ENCODE measurements at regions not wholly inside any gene's neighbourhood (a gene's known extent, or its start where the extent isn't known, plus 50 kb on each side); places are given as distances from the start of the nearest gene placed in this dataset.

DNA sequence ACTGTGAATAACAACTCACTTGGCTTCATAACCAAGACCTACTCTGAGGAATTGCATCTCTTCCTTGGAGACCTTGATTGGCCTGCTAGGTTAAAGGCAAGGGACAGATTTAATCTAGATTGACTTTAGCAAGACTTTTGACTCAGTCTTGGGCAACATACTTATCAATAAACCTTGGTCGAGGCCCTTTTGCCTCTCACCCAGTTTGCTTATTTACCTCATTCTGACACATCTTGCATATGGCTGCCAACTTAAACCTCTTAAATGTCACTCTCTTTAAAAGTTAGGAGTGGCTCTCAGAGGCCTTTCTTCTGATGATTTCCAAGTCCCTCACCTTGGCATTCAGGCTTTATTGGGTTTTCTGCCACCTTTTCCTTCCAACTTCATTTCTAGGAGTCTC lies 124.5 kb downstream of the BAMBI start:
- Histone ChIP-seq H3K36me3 (ENCODE audit: insufficient read depth, low read length) (no peaks in the 10 kb centered on the region), H3K4me3 (no peak overlapping the region), H3K9ac (ENCODE audit: insufficient read length) (no peak overlapping the region), H3K27ac (no peak overlapping the region), H3K9me3 (ENCODE audit: low read depth, low read length) (no peaks in the 10 kb centered on the region)
- TF ChIP-seq FOXP2 (optimal IDR thresholded peaks at IDR 0.05; ENCODE audit: control extremely low read depth, extremely low read length, insufficient read depth) = no peak
- TF ChIP-seq EZH2 (IDR thresholded peaks at IDR 0.05) = no peak
- no peak for TF ChIP-seq POLR2AphosphoS5 (IDR thresholded peaks at IDR 0.05; ENCODE audit: borderline replicate concordance, low read depth, low read length)
- no peak for DNase-seq (ENCODE audit: low read depth, low spot score)

DNA sequence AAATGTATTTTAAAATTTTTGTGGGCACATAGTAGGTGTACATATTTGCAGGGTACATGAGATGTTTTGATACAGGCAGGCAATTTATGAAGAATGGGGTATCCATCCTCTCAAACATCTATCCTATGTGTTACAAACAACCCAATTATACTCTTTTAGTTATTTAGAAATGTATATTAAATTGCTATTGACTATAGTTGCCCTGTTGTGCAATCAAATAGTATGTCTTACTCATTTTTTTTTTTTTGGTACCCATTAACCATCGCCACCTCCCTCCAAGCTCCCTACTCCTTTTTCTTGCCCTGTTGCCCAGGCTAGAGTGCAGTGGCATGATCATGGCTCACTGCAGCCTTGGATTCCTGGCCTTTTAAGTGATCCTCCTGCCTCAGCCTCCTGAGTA lies 128.1 kb downstream of the BAMBI start:
- no peaks in the 10 kb centered on the region for H3K36me3 ChIP-seq (ENCODE audit: insufficient read depth, low read length)
- no peak overlapping the region for H3K9ac ChIP-seq (ENCODE audit: insufficient read length)
- no peak overlapping the region for H3K27ac ChIP-seq
- no peak for DNase-seq (ENCODE audit: low read depth, low spot score)
- no peak overlapping the region for H3K4me3 ChIP-seq
- TF ChIP-seq EZH2 (IDR thresholded peaks at IDR 0.05) (no peak), FOXP2 (optimal IDR thresholded peaks at IDR 0.05; ENCODE audit: control extremely low read depth, extremely low read length, insufficient read depth) (no peak), POLR2AphosphoS5 (IDR thresholded peaks at IDR 0.05; ENCODE audit: borderline replicate concordance, low read depth, low read length) (no peak)
- H3K9me3 ChIP-seq (ENCODE audit: low read depth, low read length) = no peaks in the 10 kb centered on the region

DNA sequence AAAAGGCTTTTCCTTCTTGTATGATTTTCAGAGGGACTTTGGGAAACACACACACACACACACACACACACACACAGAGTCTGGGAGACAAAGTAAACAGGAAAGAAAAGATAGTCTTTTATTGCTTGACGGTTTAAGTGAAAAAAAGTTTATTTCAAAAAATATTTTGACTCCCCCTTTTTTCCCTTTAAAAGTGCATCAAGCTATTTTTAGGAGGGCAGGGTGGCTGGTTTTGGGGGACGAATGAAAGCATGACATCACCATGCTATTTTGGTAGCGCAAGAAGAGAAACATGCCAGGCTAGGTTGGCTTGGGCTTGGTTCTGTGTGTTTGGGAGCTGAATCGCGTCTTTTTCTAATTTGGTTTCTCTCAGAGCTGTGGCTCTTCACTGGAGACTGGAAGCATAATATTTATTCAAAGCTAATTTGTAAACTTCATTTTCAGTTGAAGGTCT lies 129.2 kb downstream of the BAMBI start:
- Histone ChIP-seq H3K9ac (ENCODE audit: insufficient read length) (no peak overlapping the region), H3K27ac (no peak overlapping the region), H3K9me3 (ENCODE audit: low read depth, low read length) (no peaks in the 10 kb centered on the region), H3K4me3 (no peak overlapping the region), H3K36me3 (ENCODE audit: insufficient read depth, low read length) (no peaks in the 10 kb centered on the region)
- TF ChIP-seq FOXP2 (optimal IDR thresholded peaks at IDR 0.05; ENCODE audit: control extremely low read depth, extremely low read length, insufficient read depth) (no peak), EZH2 (IDR thresholded peaks at IDR 0.05) (no peak), POLR2AphosphoS5 (IDR thresholded peaks at IDR 0.05; ENCODE audit: borderline replicate concordance, low read depth, low read length) (no peak)
- DNase-seq (ENCODE audit: low read depth, low spot score) = no peak

DNA sequence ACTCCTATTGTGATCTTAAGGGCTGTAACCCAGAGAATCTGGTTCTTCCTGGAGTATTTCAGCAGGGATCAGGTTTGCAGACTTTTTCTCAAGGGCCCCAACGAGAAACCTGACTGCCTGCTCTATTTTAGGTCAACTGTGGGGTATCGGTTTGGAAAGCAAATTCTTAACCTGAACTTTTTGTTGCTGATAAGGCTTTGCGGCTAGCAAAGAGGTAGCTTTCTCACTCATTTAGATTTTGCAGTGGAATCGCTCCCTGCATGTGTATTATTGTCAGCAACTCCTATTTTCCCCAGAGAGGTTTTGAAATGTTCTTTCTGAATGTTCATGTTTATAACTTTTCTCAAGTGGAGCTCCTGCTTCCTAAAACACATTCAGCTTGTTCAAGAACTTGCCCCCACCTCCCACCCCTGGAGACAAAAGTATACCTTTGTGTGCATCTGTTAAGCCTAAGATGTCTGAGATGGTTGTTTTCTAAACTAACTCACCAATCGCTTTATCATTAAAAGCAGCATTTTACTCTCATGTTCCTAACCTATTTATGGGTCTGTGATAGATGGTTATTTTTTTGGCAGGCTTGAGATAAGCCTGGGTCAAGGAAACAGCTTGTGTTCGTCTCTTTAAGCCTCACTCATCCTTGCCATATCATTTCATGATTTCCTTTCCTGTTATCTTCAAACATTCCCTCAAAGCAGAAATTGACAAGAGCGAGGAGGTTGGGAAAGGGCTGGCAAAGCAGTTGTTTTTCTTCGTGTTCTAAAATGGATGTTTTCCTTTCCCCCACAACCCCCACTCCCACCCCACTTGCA lies 129.8 kb downstream of the BAMBI start:
- no peak for TF ChIP-seq EZH2 (IDR thresholded peaks at IDR 0.05)
- TF ChIP-seq FOXP2 (optimal IDR thresholded peaks at IDR 0.05; ENCODE audit: control extremely low read depth, extremely low read length, insufficient read depth) = no peak
- no peak for TF ChIP-seq POLR2AphosphoS5 (IDR thresholded peaks at IDR 0.05; ENCODE audit: borderline replicate concordance, low read depth, low read length)
- DNase-seq (ENCODE audit: low read depth, low spot score) = no peak
- Histone ChIP-seq H3K9ac (ENCODE audit: insufficient read length) (no peak overlapping the region), H3K4me3 (no peak overlapping the region), H3K36me3 (ENCODE audit: insufficient read depth, low read length) (no peaks in the 10 kb centered on the region), H3K9me3 (ENCODE audit: low read depth, low read length) (no peaks in the 10 kb centered on the region), H3K27ac (no peak overlapping the region)

DNA sequence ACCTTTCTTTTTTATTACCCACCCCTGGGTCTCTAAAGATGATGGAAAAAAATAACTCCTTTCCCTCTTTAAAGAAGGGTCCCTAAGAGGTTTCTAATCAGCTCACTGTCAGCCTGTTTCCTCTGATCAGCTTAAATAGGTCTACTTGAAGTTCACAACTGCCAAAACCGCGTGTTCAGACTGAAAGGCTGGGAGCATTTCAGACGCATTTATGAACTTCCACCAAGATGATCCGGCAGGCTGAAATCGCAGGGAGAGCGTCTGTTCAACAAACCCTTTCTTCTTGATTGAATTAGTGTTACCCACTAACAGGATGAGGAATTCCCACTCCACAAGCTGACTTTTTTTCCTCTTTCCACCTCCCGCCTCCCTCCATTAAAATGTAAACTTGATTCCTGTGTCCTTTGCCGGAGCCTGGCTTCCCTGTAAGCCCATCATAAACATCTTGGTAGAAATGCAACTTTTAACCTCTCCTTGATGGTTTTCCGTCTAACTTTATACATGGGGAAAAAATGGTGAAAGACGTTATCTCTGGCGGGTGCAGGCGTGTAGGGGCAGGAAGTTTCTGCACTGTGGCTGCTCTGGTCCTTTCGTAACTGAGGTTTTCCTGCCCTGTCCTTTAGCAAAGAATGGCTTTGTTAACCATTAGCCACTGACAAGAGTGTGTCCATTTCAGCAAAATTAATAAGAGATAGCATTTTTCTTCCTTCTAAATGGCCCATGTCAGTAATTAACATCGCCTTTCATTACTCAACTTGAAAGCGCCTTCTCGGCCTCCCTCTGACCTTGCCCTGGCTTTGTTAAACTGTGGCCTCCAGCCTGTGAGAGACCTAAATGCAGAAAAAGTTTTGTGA lies 130.7 kb downstream of the BAMBI start:
- TF ChIP-seq EZH2 (IDR thresholded peaks at IDR 0.05) (no peak), POLR2AphosphoS5 (IDR thresholded peaks at IDR 0.05; ENCODE audit: borderline replicate concordance, low read depth, low read length) (no peak), FOXP2 (optimal IDR thresholded peaks at IDR 0.05; ENCODE audit: control extremely low read depth, extremely low read length, insufficient read depth) (no peak)
- H3K4me3 ChIP-seq = no peak overlapping the region
- H3K9me3 ChIP-seq (ENCODE audit: low read depth, low read length) = no peaks in the 10 kb centered on the region
- no peak overlapping the region for H3K27ac ChIP-seq
- no peak overlapping the region for H3K9ac ChIP-seq (ENCODE audit: insufficient read length)
- DNase-seq (ENCODE audit: low read depth, low spot score) = no peak
- H3K36me3 ChIP-seq (ENCODE audit: insufficient read depth, low read length) = no peaks in the 10 kb centered on the region

DNA sequence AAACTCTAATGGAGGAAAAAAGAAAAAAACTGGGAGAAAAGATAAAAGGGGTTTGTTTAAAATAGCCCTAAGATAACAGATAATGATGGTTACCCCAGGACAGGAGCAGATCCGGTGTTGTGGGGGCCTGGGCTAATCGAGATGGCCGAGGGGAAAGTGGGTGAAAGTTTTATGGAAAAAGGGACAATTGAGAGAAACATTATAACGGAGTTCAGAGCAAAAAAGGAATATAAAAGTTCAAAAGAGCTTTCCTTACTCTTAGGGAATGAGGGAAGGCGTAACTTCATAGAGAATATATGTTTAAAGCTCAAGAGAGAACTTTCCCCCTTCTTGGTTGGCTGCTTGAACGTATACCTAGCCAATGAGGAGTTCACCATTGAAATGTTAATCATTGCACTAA lies 131.4 kb downstream of the BAMBI start:
- no peak overlapping the region for H3K4me3 ChIP-seq
- DNase-seq (ENCODE audit: low read depth, low spot score) = no peak
- no peak overlapping the region for H3K9ac ChIP-seq (ENCODE audit: insufficient read length)
- no peak overlapping the region for H3K27ac ChIP-seq
- no peaks in the 10 kb centered on the region for H3K9me3 ChIP-seq (ENCODE audit: low read depth, low read length)
- TF ChIP-seq EZH2 (IDR thresholded peaks at IDR 0.05) (no peak), POLR2AphosphoS5 (IDR thresholded peaks at IDR 0.05; ENCODE audit: borderline replicate concordance, low read depth, low read length) (no peak), FOXP2 (optimal IDR thresholded peaks at IDR 0.05; ENCODE audit: control extremely low read depth, extremely low read length, insufficient read depth) (no peak)
- H3K36me3 ChIP-seq (ENCODE audit: insufficient read depth, low read length) = no peaks in the 10 kb centered on the region

DNA sequence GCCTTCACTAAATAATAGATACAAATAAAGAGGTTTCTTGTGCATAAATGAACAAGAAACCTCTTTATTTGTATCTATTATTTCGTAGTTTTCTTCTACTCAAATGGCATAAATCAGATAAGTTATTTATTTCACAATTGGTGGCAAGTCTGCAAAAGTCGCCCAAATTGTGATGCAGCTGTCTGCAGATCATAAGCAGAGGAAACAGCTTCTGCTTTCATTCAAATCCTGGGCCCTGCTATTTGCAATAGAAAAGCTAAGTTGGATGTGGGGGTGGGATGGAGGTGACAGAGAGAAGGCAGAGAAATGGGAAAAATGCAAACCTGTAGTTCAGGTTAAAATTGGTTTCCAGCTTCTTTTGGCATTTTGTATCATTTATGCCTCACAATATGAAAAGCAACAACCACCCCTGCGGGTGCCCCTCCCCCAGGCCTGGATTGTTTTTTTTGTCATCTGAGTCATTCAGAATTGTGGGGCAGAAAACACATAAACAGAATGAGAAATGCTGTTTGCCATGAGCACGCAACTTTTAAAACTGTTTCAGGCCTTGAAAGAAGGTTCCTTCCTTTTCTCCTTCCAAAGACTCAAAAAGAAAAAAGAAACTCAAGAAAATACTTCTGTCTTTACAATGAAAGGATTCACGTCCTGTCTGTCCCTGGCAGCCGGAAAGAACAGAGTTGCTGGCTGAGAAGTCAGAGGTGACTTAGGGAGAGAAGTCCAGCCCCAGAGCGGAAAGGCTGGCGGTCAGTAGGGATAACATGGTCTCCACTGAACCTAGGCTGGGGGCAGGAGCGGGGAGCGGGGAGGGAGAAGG lies 132.9 kb downstream of the BAMBI start:
- H3K4me3 ChIP-seq = no peak overlapping the region
- H3K9me3 ChIP-seq (ENCODE audit: low read depth, low read length) = no peaks in the 10 kb centered on the region
- H3K27ac ChIP-seq = no peak overlapping the region
- TF ChIP-seq FOXP2 (optimal IDR thresholded peaks at IDR 0.05; ENCODE audit: control extremely low read depth, extremely low read length, insufficient read depth) (no peak), EZH2 (IDR thresholded peaks at IDR 0.05) (no peak), POLR2AphosphoS5 (IDR thresholded peaks at IDR 0.05; ENCODE audit: borderline replicate concordance, low read depth, low read length) (no peak)
- H3K9ac ChIP-seq (ENCODE audit: insufficient read length) = no peak overlapping the region
- no peaks in the 10 kb centered on the region for H3K36me3 ChIP-seq (ENCODE audit: insufficient read depth, low read length)
- DNase-seq (ENCODE audit: low read depth, low spot score) = no peak
